HG03378 (cell line): ENCODE measurements at regions not wholly inside any gene's neighbourhood (a gene's known extent, or its start where the extent isn't known, plus 50 kb on each side); places are given as distances from the start of the nearest gene placed in this dataset.

Experiments used
- ATAC-seq: cut with Tn5 transposase; IDR thresholded peaks from one replicate; pipeline ENCODE4 v1.9.1; 2021; ENCODE audit warnings: mild to moderate bottlenecking, moderate library complexity; ENCODE audit not compliant: unreplicated experiment

DNA sequence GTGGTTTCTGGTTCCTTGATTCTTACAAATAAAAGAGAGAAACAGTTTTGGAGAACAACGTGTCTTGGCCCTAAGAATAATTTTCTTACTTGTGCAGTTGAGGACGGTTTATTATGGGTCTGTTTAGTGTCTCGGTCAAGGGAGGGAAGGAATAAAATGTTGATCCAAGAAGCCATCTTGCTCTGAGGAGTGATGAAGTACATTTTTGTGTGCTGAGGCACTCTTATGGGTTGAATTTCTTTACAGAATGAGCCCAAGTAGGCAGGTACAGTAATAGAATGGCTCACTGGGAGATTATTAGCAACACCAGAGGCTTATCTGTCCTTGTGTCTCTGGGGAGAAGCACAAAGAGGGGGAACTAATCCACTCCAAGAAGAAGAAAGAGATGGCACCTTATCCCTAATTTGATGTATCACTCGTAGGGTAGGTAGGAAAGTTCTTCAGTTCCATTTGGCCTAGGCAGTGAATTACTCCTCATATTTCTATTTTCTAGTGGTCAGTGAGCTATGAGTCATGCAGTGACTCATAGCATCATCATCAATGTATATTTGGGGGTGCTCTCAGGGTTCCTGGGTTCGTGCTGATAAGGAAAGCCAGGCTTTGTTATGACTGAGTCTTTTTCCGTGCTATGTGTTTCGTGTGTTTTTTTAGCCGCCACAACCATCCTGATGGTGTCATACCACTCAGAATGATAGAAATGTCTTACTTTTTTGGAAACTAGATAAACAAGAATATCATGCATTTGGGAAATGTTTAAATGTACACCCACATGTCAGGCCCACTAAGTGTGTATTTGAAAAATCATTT, 250.1 kb upstream of the CTAGE1 start:
- ATAC-seq = peak; percentile 50

DNA sequence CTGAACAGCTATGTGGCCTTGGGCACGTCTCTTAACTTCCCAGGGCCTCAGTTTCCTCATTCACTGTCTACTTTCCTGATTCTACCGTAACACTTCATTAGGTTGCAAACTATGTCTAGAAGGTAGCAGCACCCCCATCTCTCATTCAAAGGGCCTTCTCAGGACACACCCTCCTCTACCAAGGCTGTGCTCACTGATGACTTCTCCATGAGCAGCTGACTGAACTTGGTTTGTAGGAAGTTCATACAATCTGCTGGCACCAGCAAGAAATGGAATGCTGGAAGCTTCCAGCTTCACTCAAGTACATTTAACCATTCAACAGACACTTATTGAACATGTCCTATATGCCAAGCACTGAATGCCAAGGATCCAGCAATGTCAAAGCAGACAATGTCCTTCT, 250.8 kb upstream of the CTAGE1 start:
- no peak for ATAC-seq

DNA sequence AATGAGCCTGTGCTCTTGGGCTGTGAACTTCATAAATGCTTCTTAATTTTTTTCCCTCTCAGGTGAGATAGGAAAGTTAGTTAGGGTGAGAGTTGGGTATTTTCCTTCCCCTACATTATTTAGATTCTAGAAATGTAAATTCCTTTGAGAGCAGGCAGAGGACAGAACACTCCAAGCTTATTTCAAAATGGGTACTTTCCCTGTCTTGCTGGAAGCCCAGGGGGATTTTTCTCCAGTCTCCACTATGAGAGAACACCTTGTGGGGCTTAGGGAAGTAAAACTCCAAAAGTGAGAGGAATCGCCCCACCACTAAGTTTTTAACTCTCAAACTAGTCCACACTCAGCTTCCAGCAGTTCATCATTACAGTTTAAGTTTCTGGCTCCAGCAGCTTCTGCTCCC, 253.2 kb upstream of the CTAGE1 start:
- ATAC-seq = peak; percentile 41

DNA sequence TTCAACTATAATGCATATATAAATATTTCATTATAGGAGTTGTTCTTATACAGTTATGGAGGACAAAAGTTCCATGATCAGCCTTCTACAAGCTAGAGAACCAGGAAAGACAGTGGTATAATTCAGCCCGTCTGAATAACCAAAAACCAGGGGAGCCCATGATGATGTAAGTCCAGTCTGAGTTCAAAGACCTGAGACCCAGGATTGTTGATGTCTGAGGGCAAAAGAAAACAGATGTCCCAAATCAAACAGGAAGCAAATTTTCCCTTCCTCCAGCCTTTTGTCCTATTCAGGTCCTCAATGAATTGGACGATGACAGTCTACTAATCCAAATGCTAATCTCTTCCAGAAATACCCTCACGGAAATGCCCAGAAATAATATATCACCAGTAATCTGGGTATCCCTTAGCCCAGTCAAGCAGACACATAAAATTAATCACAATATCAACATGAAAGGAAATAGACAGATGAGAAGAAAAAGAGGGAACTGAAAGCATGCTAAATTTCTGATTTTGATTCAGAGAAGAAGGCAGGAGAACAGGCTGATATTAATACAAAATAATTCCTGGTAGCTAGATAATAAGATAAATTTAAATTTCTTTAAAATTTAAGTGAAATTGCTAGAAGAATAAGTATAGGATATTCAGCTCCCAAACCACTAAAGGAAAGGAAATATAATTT, 255.6 kb upstream of the CTAGE1 start:
- ATAC-seq = no peak

- no peak for ATAC-seq
Observed at GRCh38 chr18:22674272-22674671, 256.6 kb upstream of the CTAGE1 start.

GRCh38 chr18:22675006-22675405, 257.3 kb upstream of the CTAGE1 start:
- ATAC-seq = no peak

GRCh38 chr18:22676423-22676822, 256.7 kb upstream of the RBBP8 start:
- no peak for ATAC-seq

DNA sequence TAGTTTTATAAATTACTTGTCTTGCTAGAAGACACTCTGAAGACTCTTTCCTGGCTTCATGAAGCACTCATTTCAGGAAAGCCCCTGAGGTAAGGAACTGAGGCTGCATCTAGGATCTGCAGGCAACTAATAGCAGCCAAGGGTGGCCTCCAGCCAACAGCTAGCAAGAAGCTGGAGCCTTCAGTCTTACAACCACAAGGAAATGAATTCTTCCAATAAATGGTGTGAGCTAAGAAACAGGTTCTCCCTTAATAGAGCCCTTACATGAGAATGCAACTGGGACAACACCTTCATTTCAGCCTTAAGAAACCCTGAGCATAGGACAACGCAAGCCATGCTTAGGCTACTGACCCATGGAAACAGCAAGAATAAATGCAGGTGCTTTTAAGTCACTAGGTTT, 254.6 kb upstream of the RBBP8 start:
- ATAC-seq = no peak

GRCh38 chr18:22680944-22681343, 252.2 kb upstream of the RBBP8 start:
- ATAC-seq = no peak

DNA sequence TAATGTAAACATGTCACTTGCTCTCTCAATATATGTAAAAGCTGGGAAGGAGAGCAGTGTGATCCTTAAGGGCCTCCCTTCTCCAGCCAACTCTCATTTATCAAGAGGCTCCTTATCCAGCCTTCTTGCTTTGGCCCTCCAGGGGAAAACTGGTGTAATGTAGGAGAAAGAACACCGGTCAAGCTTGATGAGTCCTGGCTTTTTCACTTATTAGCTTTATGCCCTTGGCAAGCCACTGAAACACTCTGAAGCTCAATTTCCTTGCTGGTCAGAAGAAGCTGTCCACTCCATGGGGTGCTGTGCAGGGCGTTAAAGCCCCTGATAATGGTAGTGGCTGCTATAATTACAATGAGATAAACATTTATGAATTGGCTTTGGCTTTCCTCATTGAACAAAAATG, 251.2 kb upstream of the RBBP8 start:
- ATAC-seq = no peak

DNA sequence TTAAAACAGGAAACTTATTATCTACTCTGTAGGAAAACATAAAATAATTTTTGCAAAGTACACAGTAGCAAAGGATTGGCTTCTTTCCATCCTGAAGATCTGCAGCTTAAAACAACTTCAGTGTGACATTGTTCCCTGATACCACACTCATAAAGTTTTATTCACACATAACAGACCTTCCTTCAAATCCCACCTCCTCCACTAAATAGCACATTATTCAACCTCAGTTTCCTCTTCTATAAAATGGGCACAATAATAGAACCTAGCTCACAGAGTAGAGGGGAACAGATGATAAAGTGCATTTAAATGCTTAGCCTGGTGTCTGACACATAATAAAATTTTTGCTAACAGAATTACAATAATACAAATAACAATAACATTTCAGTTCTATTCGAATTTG, 250.4 kb upstream of the RBBP8 start:
- ATAC-seq = no peak

GRCh38 chr18:22683196-22683676, 249.9 kb upstream of the RBBP8 start:
- ATAC-seq = no peak

GRCh38 chr18:22683786-22684185, 249.3 kb upstream of the RBBP8 start:
- no peak for ATAC-seq

DNA sequence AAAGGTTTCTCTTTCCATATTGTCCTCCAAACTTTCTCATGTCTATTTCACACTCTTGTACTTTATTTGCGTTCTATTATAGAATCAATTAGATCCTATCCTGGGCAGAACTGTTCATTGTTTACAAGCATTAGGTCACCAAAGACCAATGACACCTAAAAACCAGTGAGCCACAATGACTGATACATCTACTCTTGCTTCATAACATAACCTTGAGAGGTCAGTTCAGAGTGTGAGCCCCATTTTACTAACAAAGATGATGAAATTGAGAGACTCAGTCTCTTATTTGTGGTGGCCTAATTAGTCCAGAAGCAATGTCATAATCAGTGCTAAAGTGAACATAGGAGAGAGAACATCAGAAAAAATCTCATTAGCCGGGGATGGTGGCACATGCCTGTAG, 248.9 kb upstream of the RBBP8 start:
- ATAC-seq = no peak

DNA sequence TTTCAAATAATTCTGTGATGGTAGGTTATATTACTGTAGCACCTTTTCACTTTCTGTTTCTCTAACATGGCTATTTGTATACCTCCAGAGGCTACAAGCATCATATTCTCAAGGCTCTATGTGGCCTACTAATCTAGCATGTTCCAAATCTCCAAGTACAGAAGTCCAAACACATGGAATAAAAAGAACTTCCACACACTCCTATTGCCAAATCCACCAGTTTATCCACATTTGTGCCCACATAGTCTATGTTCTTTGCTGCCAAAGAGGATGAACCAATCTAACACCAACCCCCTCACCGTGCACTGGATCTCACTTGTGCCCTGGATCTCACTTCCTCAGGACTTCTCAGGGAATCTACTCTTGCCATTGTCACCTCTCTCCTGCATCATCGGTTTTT, 247.3 kb upstream of the RBBP8 start:
- ATAC-seq = no peak

DNA sequence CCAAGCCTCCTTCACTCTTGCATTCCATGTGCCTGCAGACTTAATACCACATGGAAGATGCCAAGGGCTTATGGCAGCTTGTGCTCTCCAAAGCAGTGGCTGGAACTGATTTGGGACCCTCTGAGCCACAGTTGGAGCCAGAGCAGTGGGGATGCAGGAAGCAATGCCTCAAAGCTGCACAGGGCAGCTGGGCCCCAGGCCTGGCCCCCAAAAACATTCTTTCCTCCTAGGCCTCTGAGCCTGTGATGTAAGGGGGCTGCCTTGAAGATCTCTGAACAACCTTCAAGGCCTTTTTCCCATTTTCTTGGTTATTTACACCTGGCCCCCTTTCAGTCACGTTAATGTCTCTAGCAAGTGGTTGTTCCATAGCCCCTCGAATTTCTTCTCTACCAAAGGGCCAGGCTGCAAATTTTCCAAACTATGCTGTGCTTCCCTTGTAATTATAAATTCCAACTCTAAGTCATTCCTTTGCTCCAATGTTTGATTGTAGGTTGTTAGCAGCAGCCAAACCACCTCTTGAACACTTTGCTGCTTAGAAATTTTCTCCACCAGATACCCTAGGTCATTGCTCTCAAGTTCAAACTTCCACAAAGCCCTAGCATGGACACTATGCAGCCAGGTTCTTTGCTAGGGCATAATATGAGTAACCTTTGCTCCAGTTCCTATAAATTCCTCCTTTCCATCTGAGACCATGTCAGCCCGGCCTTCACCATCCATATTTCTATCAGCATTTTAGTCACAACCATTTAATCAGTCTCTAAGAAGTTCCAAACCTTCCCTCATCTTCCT, 245.0 kb upstream of the RBBP8 start:
- no peak for ATAC-seq

DNA sequence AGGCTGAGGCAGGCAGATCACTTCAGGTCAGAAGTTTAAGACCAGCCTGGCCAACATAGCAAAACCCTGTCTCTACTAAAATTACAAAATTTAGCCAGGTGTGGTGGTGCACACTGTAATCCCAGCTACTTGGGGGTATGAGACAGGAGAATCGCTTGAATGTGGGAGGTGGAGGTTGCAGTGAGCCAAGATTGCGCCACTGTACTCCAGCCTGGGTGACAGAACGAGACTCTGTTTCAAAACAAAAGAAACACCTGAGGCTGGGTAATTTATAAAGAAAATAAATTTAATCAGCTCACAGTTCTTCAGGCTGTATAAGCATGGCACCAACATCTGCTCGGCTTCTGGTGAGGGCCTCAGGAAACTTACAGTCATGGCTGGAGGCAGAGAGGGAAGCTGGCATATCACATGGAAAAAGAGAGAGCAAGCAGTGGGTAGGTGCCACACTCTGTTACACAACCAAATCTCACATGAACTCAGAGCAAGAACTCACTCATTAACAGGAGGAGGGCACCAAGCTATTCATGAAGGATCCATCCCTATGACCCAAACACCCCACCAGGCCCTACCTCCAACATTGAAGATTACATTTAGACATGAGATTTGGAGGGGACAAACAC, 244.1 kb upstream of the RBBP8 start:
- ATAC-seq = no peak

DNA sequence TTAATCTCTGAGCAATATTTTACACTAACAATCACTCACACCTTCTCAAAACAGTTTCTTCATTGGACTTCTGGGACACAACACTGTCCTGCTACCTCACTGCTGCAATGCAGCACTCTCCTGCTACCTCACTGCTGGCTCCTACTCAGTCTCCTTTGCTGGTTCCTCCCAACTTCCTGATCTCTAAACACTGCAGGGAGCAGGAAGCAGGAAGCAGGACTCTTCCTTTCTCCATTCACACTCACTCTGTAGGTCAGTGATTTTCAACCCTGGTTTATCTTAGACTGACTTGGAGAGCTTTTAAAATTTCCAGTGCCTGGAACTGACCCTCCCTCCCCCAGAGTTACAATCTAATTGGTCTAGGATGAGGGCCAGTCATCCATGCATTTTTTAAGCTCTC, 243.4 kb upstream of the RBBP8 start:
- no peak for ATAC-seq

DNA sequence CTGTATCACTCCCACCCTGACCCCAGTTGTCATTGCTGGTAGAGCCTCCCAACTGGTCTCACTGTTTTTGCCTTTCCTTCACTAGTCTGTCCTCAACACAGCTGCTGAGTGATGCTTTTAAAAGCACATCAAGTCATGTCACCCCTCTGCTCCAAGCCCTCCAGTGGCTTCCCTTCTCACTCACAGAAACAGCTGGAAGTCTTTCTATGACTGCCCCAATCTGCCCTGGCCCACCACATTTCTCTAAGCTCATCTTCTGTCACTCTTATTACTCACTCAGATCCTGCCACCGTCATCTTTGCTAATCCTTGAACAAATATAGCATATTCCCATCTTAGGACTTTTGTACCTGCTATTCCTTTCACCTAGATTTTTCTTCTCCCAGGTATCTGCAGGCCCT, 242.6 kb upstream of the RBBP8 start:
- ATAC-seq = no peak

DNA sequence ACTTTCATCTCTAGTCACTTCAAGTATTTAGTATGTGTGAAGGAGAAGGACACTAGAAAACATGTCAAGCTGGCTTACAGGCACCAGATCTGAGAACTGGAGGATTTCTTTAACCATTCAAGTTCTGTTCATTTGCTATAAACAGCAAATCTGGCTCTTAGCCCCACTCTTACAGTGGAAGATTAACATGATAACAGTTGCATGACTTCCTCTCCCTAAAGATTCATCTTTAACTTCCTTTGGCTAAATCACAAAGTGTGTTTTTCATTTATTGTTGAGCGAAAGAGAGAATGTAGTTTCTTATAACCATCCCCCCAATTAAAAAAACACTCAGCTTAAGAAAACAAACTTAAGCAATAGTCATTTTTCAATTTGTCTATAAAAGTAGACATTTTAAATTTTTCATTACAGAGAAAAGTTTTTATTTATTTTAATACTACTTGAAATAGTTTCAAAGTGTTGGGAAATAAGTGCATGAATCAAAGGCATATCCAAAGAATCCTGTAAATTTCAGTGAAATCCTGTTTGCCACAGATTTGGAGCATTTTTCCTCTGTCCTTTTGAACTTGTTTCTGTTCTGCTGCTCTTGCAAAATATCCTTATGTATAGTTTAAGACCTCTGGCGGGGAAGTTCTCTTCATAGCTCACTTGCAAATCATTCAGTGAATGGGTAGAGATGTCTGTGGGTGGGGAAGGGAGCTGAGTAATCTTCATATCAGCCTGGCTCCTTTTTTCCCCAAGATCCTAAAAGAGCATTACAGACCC, 241.0 kb upstream of the RBBP8 start:
- no peak for ATAC-seq
